Hepatocyte (in vitro differentiated cells): ENCODE measurements at regions not wholly inside any gene's neighbourhood (a gene's known extent, or its start where the extent isn't known, plus 50 kb on each side); places are given as distances from the start of the nearest gene placed in this dataset.

Experiments
- EZH2 ChIP-seq: fragments of 200-600 bp; sonication (generic); IDR thresholded peaks from 2 replicates; pipeline ENCODE4 v1.6.1; 2016; ENCODE audit warnings: antibody characterized with exemption, mild to moderate bottlenecking, borderline replicate concordance
- EZH2phosphoT487 ChIP-seq: fragments of 200-600 bp; sonication (generic); IDR thresholded peaks from one replicate; pipeline ENCODE4 v1.6.1; 2018; ENCODE audit warnings: antibody characterized with exemption, mild to moderate bottlenecking, low read depth, moderate library complexity; ENCODE audit not compliant: unreplicated experiment, severe bottlenecking
- TF ChIP-seq, protein P1 (sequence below): fragments of 200-600 bp; sonication (generic); IDR thresholded peaks from 2 replicates; pipeline ENCODE4 v1.5.1; 2016; ENCODE audit warnings: antibody characterized with exemption, mild to moderate bottlenecking; ENCODE audit not compliant: poor library complexity

DNA sequence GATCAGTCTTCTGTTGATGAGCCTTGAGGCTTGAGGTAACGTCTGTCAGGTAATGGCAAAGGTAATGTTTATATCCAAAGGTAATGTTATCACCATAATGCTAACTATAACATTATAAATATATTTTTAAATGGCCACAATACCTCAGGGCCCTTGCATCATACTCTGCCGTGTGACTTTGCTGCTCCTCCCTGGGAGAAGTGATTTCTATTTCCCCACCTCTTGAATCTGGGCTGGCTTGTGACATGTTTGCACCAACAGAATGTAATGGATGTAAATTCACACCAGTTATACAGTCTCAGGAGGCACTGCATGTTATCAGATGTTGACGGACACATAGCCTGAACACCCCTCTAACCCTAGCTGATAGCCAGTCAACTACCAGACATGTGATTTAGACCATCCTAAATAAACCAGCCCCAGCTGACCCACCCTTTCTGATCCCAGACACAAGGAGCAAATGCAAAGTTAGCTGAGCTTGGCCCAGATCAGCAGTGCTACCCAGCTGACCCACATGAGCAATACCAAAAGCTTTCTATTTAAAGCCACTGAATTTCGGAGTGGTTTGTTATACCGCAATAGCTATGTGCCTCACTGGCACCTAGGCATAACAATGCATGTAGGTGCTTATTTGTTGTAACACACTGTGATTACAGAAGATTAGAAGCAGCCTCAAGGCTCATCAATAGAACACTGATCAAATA lies 93.8 kb upstream of the SIRPA start:
- TF ChIP-seq, protein P1, sequence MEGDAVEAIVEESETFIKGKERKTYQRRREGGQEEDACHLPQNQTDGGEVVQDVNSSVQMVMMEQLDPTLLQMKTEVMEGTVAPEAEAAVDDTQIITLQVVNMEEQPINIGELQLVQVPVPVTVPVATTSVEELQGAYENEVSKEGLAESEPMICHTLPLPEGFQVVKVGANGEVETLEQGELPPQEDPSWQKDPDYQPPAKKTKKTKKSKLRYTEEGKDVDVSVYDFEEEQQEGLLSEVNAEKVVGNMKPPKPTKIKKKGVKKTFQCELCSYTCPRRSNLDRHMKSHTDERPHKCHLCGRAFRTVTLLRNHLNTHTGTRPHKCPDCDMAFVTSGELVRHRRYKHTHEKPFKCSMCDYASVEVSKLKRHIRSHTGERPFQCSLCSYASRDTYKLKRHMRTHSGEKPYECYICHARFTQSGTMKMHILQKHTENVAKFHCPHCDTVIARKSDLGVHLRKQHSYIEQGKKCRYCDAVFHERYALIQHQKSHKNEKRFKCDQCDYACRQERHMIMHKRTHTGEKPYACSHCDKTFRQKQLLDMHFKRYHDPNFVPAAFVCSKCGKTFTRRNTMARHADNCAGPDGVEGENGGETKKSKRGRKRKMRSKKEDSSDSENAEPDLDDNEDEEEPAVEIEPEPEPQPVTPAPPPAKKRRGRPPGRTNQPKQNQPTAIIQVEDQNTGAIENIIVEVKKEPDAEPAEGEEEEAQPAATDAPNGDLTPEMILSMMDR, result no peak
- TF ChIP-seq EZH2, result no peak
- no peak for TF ChIP-seq EZH2phosphoT487
